ENCODE measurements at regions not wholly inside any gene's neighbourhood (a gene's known extent, or its start where the extent isn't known, plus 50 kb on each side); places are given as distances from the start of the nearest gene placed in this dataset.

DNA sequence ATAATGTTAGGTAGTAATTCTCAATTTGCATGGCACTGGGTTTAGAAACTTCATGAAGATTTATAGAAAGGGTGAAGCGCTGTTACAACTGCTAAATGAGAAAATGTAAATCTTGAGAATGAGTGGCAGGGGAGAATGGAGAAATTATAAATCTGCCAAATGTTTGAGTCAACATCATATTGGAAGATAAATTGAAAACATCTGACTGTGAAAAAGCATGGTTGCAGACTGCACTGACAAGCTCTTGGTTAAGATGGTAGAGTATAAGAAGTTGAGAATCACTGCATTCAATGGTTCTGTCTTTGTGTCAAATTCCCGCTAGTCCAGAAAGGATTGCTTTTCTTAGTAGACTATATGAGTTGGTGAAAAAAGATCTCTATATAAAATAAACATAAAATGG is 113.3 kb upstream of the DUSP10 start:
- Histone ChIP-seq H3K9ac (ENCODE audit: low read length in 3 of 3) (no peak overlapping the region), H3K27ac (ENCODE audit: low read depth in 2 of 2, low read length in 2 of 2) (no peak overlapping the region), H3K9me3 (ENCODE audit: control insufficient read depth in 2 of 3, insufficient read depth in 1 of 3, low read length in 3 of 3) (no peaks in the 10 kb centered on the region), H3K4me3 (ENCODE audit: low read length in 3 of 3) (no peak overlapping the region), H3K4me1 (ENCODE audit: control insufficient read depth in 2 of 3, insufficient read depth in 2 of 3, low read depth in 1 of 3, low read length in 3 of 3) (no peaks in the 10 kb centered on the region), H3K27me3 (ENCODE audit: control insufficient read depth, insufficient read depth, low read length) (no peaks in the 10 kb centered on the region), H3K36me3 (ENCODE audit: control insufficient read depth in 2 of 3, insufficient read depth in 3 of 3, low read length in 3 of 3) (no peaks in the 10 kb centered on the region)
- TF ChIP-seq, protein P1, sequence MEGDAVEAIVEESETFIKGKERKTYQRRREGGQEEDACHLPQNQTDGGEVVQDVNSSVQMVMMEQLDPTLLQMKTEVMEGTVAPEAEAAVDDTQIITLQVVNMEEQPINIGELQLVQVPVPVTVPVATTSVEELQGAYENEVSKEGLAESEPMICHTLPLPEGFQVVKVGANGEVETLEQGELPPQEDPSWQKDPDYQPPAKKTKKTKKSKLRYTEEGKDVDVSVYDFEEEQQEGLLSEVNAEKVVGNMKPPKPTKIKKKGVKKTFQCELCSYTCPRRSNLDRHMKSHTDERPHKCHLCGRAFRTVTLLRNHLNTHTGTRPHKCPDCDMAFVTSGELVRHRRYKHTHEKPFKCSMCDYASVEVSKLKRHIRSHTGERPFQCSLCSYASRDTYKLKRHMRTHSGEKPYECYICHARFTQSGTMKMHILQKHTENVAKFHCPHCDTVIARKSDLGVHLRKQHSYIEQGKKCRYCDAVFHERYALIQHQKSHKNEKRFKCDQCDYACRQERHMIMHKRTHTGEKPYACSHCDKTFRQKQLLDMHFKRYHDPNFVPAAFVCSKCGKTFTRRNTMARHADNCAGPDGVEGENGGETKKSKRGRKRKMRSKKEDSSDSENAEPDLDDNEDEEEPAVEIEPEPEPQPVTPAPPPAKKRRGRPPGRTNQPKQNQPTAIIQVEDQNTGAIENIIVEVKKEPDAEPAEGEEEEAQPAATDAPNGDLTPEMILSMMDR (IDR thresholded peaks at IDR 0.05; ENCODE audit: borderline replicate concordance, extremely low read depth, insufficient read depth): no peak
- DNase-seq (no peak), FAIRE-seq (no peak)
- intact Hi-C loops (cut with DNase I): no loop called here

DNA sequence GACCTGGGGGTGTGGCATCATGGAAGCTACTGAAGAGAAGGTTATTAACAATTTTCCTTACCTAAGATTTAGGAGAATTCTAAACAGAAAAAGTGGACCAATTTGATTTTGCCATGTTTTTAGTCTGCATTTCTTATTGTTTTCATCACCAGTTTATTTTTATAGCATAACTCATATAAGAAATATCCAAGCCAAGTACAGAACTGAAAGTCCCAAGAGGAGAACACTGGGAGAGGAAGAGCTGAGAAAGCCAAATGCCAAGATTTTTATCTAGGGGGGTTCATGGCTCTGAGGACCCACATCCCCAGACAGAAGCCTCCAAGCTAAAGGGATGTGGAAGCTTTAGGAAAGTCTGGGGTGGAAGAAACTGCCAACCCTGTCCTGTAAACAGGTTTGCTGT is 109.4 kb upstream of the DUSP10 start:
- DNase-seq (no peak), FAIRE-seq (no peak)
- H3K27ac ChIP-seq (ENCODE audit: low read depth in 2 of 2, low read length in 2 of 2): no peak overlapping the region
- no peaks in the 10 kb centered on the region for H3K9me3 ChIP-seq (ENCODE audit: control insufficient read depth in 2 of 3, insufficient read depth in 1 of 3, low read length in 3 of 3)
- H3K4me1 ChIP-seq (ENCODE audit: control insufficient read depth in 2 of 3, insufficient read depth in 2 of 3, low read depth in 1 of 3, low read length in 3 of 3): no peaks in the 10 kb centered on the region
- intact Hi-C loops (cut with DNase I): no loop called here
- no peak overlapping the region for H3K9ac ChIP-seq (ENCODE audit: low read length in 3 of 3)
- TF ChIP-seq, protein P1 (IDR thresholded peaks at IDR 0.05; ENCODE audit: borderline replicate concordance, extremely low read depth, insufficient read depth): no peak
- H3K27me3 ChIP-seq (ENCODE audit: control insufficient read depth, insufficient read depth, low read length): no peaks in the 10 kb centered on the region
- H3K4me3 ChIP-seq (ENCODE audit: low read length in 3 of 3): no peak overlapping the region
- no peaks in the 10 kb centered on the region for H3K36me3 ChIP-seq (ENCODE audit: control insufficient read depth in 2 of 3, insufficient read depth in 3 of 3, low read length in 3 of 3)

DNA sequence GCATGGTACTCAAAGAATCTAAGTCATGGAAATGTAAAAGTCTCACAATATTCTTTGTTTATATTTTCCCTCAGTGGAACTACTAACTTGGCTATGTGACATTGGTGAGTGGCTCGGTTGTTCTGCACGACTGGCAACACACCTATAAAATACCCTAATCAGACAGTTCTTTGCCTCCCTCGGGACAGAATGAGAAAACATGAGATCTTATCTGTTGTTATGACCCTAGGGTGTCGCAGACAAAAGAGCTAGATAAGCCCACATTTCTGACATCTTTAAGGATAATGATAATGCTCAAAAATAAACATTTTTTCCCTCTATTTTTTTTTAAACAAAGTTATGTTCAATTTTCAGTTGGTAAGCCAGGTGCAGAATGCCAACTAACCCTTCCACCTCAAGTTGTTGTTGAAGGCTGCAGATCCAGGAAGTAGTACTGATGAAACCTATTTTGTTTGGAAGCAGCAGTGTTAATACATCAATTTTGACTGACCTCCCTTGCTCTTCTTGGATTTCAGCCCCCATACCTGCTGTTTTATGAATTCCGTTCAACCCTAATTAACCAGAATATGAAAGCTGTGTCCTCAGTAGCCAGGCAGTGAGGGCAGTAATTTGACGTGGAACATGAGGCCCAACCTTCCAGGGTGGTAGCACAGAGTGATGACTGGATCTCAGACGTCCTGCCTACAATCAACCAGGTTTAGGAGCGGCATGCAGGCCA is 108.7 kb upstream of the DUSP10 start:
- TF ChIP-seq, protein P1 (IDR thresholded peaks at IDR 0.05; ENCODE audit: borderline replicate concordance, extremely low read depth, insufficient read depth): no peak
- Histone ChIP-seq H3K4me3 (ENCODE audit: low read length in 3 of 3) (no peak overlapping the region), H3K9ac (ENCODE audit: low read length in 3 of 3) (no peak overlapping the region), H3K36me3 (ENCODE audit: control insufficient read depth in 2 of 3, insufficient read depth in 3 of 3, low read length in 3 of 3) (no peaks in the 10 kb centered on the region), H3K27me3 (ENCODE audit: control insufficient read depth, insufficient read depth, low read length) (no peaks in the 10 kb centered on the region), H3K27ac (ENCODE audit: low read depth in 2 of 2, low read length in 2 of 2) (no peak overlapping the region), H3K4me1 (ENCODE audit: control insufficient read depth in 2 of 3, insufficient read depth in 2 of 3, low read depth in 1 of 3, low read length in 3 of 3) (no peaks in the 10 kb centered on the region), H3K9me3 (ENCODE audit: control insufficient read depth in 2 of 3, insufficient read depth in 1 of 3, low read length in 3 of 3) (no peaks in the 10 kb centered on the region)
- intact Hi-C loops (cut with DNase I): no loop called here
- FAIRE-seq: no peak
- no peak for DNase-seq

DNA sequence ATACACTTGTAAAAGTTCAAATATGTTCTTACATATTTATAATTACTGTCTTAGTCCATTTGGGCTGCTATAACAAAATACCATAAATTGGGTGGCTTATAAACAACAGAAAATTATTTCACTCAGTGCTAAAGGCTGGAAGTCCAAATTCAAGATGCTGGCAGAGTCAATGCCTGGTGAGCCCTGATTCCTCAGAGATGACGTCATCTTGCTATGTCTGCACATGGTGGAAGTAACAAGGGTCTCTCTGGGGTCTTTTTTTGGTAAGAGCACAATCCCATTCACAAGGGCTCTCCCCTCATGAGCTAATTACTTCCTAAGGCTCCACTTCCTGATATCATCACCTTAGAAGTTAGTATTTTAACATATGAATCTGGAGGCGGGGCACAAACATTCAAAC is 108.0 kb upstream of the DUSP10 start:
- Histone ChIP-seq H3K4me1 (ENCODE audit: control insufficient read depth in 2 of 3, insufficient read depth in 2 of 3, low read depth in 1 of 3, low read length in 3 of 3) (no peaks in the 10 kb centered on the region), H3K9me3 (ENCODE audit: control insufficient read depth in 2 of 3, insufficient read depth in 1 of 3, low read length in 3 of 3) (no peaks in the 10 kb centered on the region), H3K36me3 (ENCODE audit: control insufficient read depth in 2 of 3, insufficient read depth in 3 of 3, low read length in 3 of 3) (no peaks in the 10 kb centered on the region), H3K4me3 (ENCODE audit: low read length in 3 of 3) (no peak overlapping the region), H3K27ac (ENCODE audit: low read depth in 2 of 2, low read length in 2 of 2) (no peak overlapping the region), H3K27me3 (ENCODE audit: control insufficient read depth, insufficient read depth, low read length) (no peaks in the 10 kb centered on the region), H3K9ac (ENCODE audit: low read length in 3 of 3) (no peak overlapping the region)
- intact Hi-C loops (cut with DNase I): no loop called here
- FAIRE-seq (no peak), DNase-seq (no peak)
- TF ChIP-seq, protein P1 (IDR thresholded peaks at IDR 0.05; ENCODE audit: borderline replicate concordance, extremely low read depth, insufficient read depth): no peak
